ENCODE measurements at regions not wholly inside any gene's neighbourhood (a gene's known extent, or its start where the extent isn't known, plus 50 kb on each side); places are given as distances from the start of the nearest gene placed in this dataset.

DNA sequence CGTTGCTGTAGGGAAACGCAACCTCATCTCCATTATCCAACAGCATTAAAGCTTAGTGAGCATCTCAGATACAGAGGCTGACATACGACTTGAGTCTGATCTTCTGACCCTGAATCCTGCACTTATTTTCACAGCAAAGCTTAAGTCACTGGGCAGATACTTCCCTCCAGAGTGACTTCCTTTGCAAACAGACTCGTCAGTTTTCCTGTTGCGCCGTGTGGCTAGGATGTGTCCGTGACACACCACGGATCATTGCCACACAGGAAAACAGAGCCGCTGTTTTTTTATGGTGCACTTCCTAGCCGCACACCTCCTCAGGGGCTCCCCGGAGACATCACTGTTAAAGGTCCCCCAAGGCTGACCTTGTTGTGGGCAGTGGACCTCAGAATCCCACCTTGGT lies 94.9 kb upstream of the MKI67 start:
- DNase-seq (ENCODE audit: low read depth) = no peak
- no peak overlapping the region for H3K4me3 ChIP-seq (ENCODE audit: low read depth, low read length)
- TF ChIP-seq, protein P1, sequence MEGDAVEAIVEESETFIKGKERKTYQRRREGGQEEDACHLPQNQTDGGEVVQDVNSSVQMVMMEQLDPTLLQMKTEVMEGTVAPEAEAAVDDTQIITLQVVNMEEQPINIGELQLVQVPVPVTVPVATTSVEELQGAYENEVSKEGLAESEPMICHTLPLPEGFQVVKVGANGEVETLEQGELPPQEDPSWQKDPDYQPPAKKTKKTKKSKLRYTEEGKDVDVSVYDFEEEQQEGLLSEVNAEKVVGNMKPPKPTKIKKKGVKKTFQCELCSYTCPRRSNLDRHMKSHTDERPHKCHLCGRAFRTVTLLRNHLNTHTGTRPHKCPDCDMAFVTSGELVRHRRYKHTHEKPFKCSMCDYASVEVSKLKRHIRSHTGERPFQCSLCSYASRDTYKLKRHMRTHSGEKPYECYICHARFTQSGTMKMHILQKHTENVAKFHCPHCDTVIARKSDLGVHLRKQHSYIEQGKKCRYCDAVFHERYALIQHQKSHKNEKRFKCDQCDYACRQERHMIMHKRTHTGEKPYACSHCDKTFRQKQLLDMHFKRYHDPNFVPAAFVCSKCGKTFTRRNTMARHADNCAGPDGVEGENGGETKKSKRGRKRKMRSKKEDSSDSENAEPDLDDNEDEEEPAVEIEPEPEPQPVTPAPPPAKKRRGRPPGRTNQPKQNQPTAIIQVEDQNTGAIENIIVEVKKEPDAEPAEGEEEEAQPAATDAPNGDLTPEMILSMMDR (conservative IDR thresholded peaks at IDR 0.05; ENCODE audit: low read depth, low read length) = no peak

GRCh38 chr10:128221807-128222206 lies 95.6 kb upstream of the MKI67 start:
- no peak for DNase-seq (ENCODE audit: low read depth)
- TF ChIP-seq, protein P1 (conservative IDR thresholded peaks at IDR 0.05; ENCODE audit: low read depth, low read length) = no peak
- no peak overlapping the region for H3K4me3 ChIP-seq (ENCODE audit: low read depth, low read length)

DNA sequence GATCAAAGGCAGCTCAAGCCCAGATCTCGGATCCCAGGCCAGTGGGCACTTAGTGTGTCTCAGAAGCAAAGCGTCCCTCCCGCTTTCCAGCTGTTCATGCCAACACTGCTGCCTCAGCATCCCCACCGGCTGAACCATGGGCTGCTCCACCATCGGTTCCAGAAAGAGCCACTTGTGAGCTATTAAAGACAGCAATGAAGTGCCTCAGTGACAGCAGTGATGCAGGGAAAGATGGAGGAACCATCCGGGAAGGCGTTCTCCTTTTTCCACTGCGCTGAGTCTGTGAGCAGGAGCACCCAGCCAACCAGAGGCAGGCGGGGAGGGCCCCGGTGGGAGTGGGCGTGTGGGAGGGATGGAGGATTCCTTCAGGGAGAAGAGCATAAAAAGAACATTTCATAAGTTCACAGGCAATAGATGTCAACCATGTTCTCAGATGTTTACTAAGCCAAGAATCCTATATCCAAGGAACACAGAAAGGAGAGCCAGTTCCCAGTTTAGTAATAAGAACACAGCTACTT lies 96.2 kb upstream of the MKI67 start:
- TF ChIP-seq, protein P1 (conservative IDR thresholded peaks at IDR 0.05; ENCODE audit: low read depth, low read length) = no peak
- H3K4me3 ChIP-seq (ENCODE audit: low read depth, low read length) = no peak overlapping the region
- DNase-seq (ENCODE audit: low read depth) = no peak

GRCh38 chr10:128230401-128230800 lies 104.2 kb upstream of the MKI67 start:
- TF ChIP-seq, protein P1 (conservative IDR thresholded peaks at IDR 0.05; ENCODE audit: low read depth, low read length) = no peak

GRCh38 chr10:128233422-128233821 lies 107.2 kb upstream of the MKI67 start:
- no peak overlapping the region for H3K4me3 ChIP-seq (ENCODE audit: low read depth, low read length)
- TF ChIP-seq, protein P1 (conservative IDR thresholded peaks at IDR 0.05; ENCODE audit: low read depth, low read length) = no peak
- no peak for DNase-seq (ENCODE audit: low read depth)

More at GRCh38 chr10:128230401-128230800, 104.2 kb upstream of the MKI67 start:
- H3K4me3 ChIP-seq (ENCODE audit: low read depth, low read length) = no peak overlapping the region
- DNase-seq (ENCODE audit: low read depth) = no peak

DNA sequence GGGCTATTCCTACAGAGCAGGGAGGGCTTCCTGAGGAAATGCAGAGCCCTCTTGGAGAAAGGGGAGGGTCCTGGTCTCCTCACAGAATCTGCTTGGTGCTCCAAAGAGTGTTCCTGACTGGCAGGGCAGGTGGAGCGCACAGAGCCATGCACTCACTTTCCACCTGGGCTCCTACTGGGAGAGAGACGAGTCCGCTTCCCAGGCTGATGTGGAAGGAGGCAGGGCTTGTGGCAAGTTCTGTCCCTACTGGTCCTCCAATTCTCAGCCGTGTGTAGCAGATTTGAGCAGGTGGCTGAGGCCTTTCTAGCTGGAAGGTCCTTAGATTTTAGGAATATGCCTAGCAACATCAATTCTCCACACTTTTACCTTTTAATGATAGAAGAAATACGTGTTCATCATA lies 111.5 kb upstream of the MKI67 start:
- H3K4me3 ChIP-seq (ENCODE audit: low read depth, low read length) = no peak overlapping the region
- no peak for DNase-seq (ENCODE audit: low read depth)
- TF ChIP-seq, protein P1 (conservative IDR thresholded peaks at IDR 0.05; ENCODE audit: low read depth, low read length) = no peak

- DNase-seq (ENCODE audit: low read depth) = no peak
- H3K4me3 ChIP-seq (ENCODE audit: low read depth, low read length) = no peak overlapping the region
- TF ChIP-seq, protein P1 (conservative IDR thresholded peaks at IDR 0.05; ENCODE audit: low read depth, low read length) = no peak
Measured at GRCh38 chr10:128241023-128241422, 114.8 kb upstream of the MKI67 start.
